GM18517 (cell line): ENCODE measurements at regions not wholly inside any gene's neighbourhood (a gene's known extent, or its start where the extent isn't known, plus 50 kb on each side); places are given as distances from the start of the nearest gene placed in this dataset.

Source experiments
- ATAC-seq: cut with Tn5 transposase; IDR thresholded peaks from one replicate; pipeline ENCODE4 v1.9.1; 2021; ENCODE audit warnings: mild to moderate bottlenecking, moderate library complexity; ENCODE audit not compliant: unreplicated experiment

- ATAC-seq = no peak
These were observed 64.7 kb upstream of the GCFC2 start for GRCh38 chr2:75775311-75775823.

GRCh38 chr2:75772908-75773630, 62.4 kb upstream of the GCFC2 start:
- no peak for ATAC-seq

GRCh38 chr2:75765798-75766197, 55.1 kb upstream of the GCFC2 start:
- ATAC-seq = no peak

- ATAC-seq = no peak
These were observed 53.9 kb upstream of the GCFC2 start for GRCh38 chr2:75764611-75765010.
